ENCODE measurements at regions not wholly inside any gene's neighbourhood (a gene's known extent, or its start where the extent isn't known, plus 50 kb on each side); places are given as distances from the start of the nearest gene placed in this dataset.
"Not testable (repeated sequence)": the region's sequence is repeated elsewhere in the genome, so short reads cannot be mapped to it uniquely, and the experiment has no call there.

DNA sequence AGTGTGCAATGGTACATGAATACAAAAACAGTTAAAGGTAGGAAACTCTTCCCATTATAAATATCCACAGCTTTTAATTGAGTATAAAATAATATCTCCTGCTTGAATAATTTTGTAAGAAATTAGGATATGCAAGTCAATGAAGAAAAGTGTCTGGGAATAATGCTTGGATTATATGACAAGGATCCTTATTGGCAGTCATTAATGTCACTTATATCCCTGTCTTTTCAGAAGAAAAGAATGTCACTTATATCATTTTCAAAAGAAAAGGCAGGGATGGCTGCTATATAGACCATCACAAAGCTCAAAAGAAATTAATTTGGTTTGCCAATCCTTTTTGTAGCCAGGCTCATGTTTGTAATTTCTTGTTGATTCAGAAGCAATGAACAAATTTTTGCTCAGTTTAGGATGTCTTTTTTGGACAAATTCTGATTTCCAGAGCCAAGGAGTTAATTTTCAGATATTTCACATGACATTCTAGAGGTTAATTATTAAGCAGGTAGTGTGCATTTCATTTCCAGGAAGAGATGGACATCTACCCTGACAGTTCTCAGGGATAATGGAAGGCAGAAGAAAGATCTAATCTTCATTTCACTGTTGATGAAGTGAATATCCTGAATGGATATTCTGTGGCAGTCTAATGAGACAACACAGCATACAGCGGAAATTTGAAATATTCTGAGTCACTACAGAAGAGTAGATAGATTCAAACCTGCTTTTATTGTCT lies 299.8 kb downstream of the RPS29 start:
- no peak overlapping the region for H3K4me3 ChIP-seq (ENCODE audit: low read length)
- DNase-seq (ENCODE audit: low read depth) = no peak
- TF ChIP-seq, protein P1, sequence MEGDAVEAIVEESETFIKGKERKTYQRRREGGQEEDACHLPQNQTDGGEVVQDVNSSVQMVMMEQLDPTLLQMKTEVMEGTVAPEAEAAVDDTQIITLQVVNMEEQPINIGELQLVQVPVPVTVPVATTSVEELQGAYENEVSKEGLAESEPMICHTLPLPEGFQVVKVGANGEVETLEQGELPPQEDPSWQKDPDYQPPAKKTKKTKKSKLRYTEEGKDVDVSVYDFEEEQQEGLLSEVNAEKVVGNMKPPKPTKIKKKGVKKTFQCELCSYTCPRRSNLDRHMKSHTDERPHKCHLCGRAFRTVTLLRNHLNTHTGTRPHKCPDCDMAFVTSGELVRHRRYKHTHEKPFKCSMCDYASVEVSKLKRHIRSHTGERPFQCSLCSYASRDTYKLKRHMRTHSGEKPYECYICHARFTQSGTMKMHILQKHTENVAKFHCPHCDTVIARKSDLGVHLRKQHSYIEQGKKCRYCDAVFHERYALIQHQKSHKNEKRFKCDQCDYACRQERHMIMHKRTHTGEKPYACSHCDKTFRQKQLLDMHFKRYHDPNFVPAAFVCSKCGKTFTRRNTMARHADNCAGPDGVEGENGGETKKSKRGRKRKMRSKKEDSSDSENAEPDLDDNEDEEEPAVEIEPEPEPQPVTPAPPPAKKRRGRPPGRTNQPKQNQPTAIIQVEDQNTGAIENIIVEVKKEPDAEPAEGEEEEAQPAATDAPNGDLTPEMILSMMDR (conservative IDR thresholded peaks at IDR 0.05; ENCODE audit: low read length) = no peak

DNA sequence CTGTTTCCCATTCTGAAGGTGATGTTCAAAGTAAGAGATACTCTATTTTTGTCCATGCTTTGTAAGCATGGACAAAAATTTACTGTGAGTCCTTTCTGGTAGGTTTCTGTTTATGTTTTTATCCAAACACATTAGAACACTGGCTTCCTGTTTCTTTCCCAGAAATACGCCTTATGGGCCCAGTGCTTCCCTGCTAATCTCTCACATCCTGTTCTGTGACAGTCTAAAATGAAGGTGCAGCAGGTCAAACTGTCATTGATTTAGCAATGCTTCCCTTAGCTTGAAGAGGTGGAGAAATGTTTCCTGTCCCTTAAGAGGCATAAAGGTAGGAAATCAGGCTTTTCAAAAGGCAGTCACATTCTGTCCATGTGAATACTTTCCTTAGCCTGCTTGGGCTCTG lies 305.6 kb downstream of the RPS29 start:
- no peak for DNase-seq (ENCODE audit: low read depth)
- H3K4me3 ChIP-seq (ENCODE audit: low read length) = no peak overlapping the region
- TF ChIP-seq, protein P1 (conservative IDR thresholded peaks at IDR 0.05; ENCODE audit: low read length) = no peak

DNA sequence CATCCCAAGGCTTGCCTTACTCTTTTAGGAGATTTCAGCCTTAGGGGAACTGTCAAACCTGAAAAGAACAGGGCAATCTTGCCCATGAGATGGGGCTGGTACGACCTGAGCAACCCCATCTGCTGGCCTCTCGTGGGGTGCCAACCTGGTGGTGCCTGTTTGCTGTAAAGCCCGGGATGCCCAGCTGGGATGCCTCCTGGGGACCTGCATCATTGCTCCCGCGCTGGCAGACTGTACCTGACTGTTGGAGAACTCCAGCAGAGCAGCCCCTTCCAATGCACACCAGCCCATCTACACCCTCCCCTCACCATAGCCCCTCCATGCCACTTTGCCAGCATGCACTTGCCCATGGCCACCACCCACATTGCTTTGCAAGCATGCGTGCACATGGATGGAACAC lies 335.7 kb downstream of the RPS29 start:
- TF ChIP-seq, protein P1 (conservative IDR thresholded peaks at IDR 0.05; ENCODE audit: low read length) = no peak
- no peak for DNase-seq (ENCODE audit: low read depth)
- H3K4me3 ChIP-seq (ENCODE audit: low read length) = no peak overlapping the region

DNA sequence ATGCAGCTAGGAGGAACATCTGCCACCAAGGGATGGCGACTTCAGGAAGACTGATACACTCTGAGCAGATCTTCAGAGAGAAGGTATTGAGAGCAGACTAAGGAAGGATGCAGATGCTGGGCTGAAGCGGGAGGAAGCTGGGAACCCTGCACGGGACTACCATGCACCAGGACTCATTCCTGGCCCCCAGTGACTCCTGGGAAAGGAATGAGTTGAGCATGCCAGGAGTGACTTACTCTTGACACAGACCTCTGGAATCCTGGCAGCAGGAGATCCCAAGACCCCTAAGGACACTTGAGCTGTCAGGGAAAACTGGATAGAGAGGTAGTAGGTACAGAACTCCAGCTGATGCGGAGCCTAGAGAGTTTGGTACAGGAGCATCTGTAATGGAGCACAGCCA lies 336.1 kb downstream of the RPS29 start:
- peak; percentile 63 for DNase-seq (ENCODE audit: low read depth)
- TF ChIP-seq, protein P1 (conservative IDR thresholded peaks at IDR 0.05; ENCODE audit: low read length) = no peak
- no peak overlapping the region for H3K4me3 ChIP-seq (ENCODE audit: low read length)

DNA sequence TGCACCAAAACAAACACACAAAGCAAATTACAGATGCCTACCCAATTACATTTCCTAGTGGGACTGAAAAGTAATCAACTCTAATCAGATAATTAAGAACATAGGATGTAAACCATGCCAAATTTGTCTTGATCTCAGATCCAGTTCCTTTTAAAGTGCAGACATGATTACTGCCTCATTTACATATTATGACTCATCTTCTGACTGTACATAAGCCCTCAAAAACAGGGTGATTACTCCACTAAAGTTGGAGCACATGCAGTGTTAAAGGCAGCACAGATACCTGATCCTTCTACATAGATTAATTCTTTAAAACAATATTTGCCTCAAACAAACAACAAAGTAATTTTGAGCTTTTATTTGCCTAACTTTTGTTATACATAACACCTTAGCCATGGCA lies 337.2 kb downstream of the RPS29 start:
- TF ChIP-seq, protein P1 (conservative IDR thresholded peaks at IDR 0.05; ENCODE audit: low read length) = no peak
- DNase-seq (ENCODE audit: low read depth) = peak; percentile 12
- no peak overlapping the region for H3K4me3 ChIP-seq (ENCODE audit: low read length)

DNA sequence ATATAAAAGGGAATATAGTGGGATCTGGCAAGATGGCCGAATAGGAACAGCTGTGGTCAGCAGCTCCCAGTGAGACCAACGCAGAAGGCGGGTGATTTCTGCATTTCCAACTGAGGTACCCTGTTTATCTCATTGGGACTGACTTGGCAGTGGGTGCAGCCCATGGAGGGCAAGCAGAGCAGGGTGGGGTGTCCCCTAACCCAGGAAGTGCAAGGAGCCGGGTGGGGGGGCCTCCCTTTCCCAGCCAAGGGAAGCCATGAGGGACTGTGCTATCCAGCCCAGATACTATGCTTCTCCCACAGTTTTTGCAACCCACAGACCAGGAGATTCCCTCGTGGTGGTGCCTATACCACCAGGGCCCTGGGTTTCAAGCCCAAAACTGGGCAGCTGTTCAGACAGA lies 342.4 kb downstream of the RPS29 start:
- DNase-seq (ENCODE audit: low read depth); H3K4me3 ChIP-seq (ENCODE audit: low read length): not testable (repeated sequence)

DNA sequence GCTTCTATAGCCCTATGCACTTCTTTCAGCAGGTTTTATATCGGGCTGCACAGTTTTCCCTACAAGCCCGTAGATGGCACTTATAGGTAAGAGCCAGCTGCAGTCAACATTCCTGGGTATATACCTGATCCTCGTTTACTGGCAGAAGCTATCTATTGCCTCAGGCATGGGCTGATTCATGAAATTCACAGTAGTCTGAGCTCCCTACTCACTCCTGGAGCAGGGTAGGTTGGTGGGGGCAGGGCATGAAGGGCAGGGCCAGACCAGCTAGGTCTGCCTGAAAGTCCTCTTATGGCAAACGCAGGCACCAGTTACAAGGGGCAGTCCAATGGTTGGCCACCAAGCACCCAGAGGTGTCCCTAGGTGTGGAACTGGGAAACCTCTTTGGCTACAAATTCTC lies 345.8 kb downstream of the RPS29 start:
- H3K4me3 ChIP-seq (ENCODE audit: low read length) = no peak overlapping the region
- TF ChIP-seq, protein P1 (conservative IDR thresholded peaks at IDR 0.05; ENCODE audit: low read length) = no peak
- DNase-seq (ENCODE audit: low read depth) = no peak

All from AG10803 (cell line).